Colonic mucosa (tissue), 4 donors: ENCODE measurements at regions not wholly inside any gene's neighbourhood (a gene's known extent, or its start where the extent isn't known, plus 50 kb on each side); places are given as distances from the start of the nearest gene placed in this dataset.
A peak's percentile ranks its signal among the peaks of the same experiment; 100 is the strongest.
"Not testable (repeated sequence)": the region's sequence is repeated elsewhere in the genome, so short reads cannot be mapped to it uniquely, and the experiment has no call there.

Experiments
- DNase-seq: peaks from one replicate; pipeline ENCODE4 v3.0.0-alpha.2; 2020
- H3K27ac ChIP-seq: fragments of 200-600 bp; one replicate; pipeline ENCODE4 v1.8.0; 2021
- H3K27me3 ChIP-seq: fragments of 200-600 bp; one replicate; pipeline ENCODE4 v1.8.0; 2021
- H3K36me3 ChIP-seq: fragments of 200-600 bp; one replicate; pipeline ENCODE4 v1.8.0; 2021
- H3K4me1 ChIP-seq: fragments of 200-600 bp; one replicate; pipeline ENCODE4 v1.8.0; 2021; ENCODE audit warnings: mild to moderate bottlenecking
- H3K4me3 ChIP-seq: fragments of 200-600 bp; one replicate; pipeline ENCODE4 v1.8.0; 2021
- H3K9ac ChIP-seq, 2 donors: one replicate each; pipeline ENCODE4 v1.7.0; 2013; ENCODE audit warnings: control low read depth in 2 of 2, low read depth in 2 of 2, low read length in 2 of 2
- H3K9me3 ChIP-seq: fragments of 200-600 bp; one replicate; pipeline ENCODE4 v1.8.0; 2021
- intact Hi-C: fragments of 100-400 bp; cut with DNase I; formaldehyde crosslinking; loops from one replicate; pipeline ENCODE4 v1.14.1; 2022
- TF ChIP-seq, protein P1 (sequence below): fragments of 200-600 bp; IDR thresholded peaks from one replicate; pipeline ENCODE4 v1.8.0; 2022; ENCODE audit warnings: antibody characterized with exemption, mild to moderate bottlenecking
- donor health status: healthy.
- donor health status: DM: no; HTN: no; CAD: no.
- donor health status: DM: no; HTN: no; CAD: no.

DNA sequence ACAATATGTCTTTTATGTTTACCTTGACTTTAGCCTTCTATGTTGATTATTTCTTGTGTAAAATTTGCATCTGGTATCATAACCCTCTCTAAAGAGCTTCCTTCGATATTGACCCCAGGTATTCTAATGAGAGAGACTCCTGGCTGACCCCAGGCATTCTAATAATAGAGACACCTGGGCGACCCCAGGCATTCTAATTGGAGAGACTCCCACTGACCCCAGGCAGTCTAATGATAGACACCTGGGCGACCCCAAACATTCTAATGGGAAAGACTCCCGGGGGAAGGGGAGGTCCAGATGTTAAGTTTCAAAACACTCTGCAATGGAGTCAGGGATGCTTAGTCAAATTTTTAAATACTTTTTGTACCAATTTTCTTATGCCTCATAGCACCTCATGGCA lies 726.4 kb downstream of the COL12A1 start:
- Histone ChIP-seq H3K4me3 (no peak overlapping the region), H3K27me3 (no peaks in the 10 kb centered on the region), H3K4me1 (no peaks in the 10 kb centered on the region), H3K36me3 (no peaks in the 10 kb centered on the region), H3K27ac (no peak overlapping the region), H3K9ac (no peak overlapping the region), H3K9me3 (no peaks in the 10 kb centered on the region)
- no peak for DNase-seq
- TF ChIP-seq, protein P1, sequence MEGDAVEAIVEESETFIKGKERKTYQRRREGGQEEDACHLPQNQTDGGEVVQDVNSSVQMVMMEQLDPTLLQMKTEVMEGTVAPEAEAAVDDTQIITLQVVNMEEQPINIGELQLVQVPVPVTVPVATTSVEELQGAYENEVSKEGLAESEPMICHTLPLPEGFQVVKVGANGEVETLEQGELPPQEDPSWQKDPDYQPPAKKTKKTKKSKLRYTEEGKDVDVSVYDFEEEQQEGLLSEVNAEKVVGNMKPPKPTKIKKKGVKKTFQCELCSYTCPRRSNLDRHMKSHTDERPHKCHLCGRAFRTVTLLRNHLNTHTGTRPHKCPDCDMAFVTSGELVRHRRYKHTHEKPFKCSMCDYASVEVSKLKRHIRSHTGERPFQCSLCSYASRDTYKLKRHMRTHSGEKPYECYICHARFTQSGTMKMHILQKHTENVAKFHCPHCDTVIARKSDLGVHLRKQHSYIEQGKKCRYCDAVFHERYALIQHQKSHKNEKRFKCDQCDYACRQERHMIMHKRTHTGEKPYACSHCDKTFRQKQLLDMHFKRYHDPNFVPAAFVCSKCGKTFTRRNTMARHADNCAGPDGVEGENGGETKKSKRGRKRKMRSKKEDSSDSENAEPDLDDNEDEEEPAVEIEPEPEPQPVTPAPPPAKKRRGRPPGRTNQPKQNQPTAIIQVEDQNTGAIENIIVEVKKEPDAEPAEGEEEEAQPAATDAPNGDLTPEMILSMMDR = no peak
- intact Hi-C loops = no loop called here

DNA sequence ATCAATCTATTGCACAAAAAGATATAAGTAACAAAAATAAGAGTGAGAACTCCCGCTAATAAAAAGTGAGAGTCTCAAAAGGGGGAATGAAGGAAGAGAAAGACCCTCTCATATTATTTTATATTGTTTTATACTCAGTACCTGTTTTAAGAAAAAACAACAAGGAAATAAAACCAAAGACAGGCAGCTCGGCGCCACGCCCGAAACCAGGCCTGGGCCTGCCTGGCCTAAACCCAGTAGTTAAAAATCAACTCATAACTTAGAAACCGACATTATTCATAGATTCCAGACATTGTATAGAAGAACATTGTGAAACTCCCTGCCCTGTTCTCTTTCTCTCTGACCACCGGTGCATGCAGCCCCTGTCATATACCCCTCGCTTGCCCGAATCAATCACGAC lies 731.8 kb downstream of the COL12A1 start:
- not testable (repeated sequence) for H3K4me1 ChIP-seq

DNA sequence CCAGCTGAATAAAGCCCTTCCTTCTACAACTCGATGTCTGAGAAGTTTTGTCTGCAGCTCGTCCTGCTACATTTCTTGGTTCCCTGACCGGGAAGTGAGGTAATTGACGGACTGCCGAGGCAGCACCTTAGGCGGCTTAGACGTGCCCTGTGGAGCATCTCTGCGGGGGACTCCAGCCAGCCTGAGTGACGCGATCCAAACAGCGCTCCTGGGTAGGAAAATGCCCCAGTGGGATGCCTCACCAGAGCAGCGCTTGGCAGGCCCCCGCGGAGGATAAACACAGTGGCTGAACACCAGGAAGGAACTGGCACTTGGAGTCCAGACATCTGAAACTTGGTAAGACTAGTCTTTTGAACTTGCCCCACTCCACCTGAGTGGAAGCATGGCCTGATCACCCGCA lies 737.3 kb downstream of the COL12A1 start:
- H3K9me3 ChIP-seq, H3K4me3 ChIP-seq: not testable (repeated sequence)

More for the DNA sequence above, 731.8 kb downstream of the COL12A1 start:
- H3K27ac ChIP-seq, H3K9ac ChIP-seq, H3K9me3 ChIP-seq, H3K4me3 ChIP-seq, intact Hi-C loops, H3K27me3 ChIP-seq, H3K36me3 ChIP-seq: not testable (repeated sequence)
- DNase-seq = peak; percentile 25

DNA sequence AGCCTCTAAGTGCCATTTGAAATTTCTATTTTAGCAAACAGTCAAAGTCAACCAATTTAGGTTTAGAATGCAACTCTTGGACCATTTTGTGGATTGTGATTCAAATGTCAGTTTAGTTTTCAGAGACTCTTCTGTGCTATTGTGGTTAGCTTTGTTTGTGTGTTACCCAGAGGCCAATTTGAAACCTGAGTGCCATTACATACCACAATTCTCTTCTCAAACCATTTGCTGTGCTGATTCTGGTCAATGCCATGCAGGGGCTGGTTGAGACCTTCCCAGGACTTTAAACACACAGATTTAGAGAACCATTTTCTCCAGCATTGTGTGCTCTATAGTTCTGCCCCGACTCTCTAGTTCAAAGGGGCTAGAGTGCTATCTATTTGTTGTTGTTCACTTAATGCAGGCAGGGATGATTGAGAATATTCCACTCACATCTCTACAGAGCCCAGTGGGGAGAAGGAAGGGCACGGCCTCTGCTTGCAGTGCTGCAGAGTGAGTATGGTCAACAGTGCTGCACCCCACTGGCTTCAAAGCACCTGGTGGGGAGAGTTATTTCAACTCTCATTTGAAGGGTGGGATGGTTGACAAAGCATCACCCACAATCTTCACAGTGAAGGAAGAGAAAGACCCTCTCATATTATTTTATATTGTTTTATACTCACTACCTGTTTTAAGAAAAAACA lies 738.2 kb downstream of the COL12A1 start:
- H3K9ac ChIP-seq = no peak overlapping the region
- intact Hi-C loops = no loop called here
- TF ChIP-seq, protein P1 = no peak
- no peak overlapping the region for H3K27ac ChIP-seq
- H3K4me3 ChIP-seq = no peak overlapping the region
- H3K4me1 ChIP-seq = no peaks in the 10 kb centered on the region
- no peaks in the 10 kb centered on the region for H3K9me3 ChIP-seq
- no peak for DNase-seq
- no peaks in the 10 kb centered on the region for H3K27me3 ChIP-seq
- no peaks in the 10 kb centered on the region for H3K36me3 ChIP-seq

More for the DNA sequence above, 737.3 kb downstream of the COL12A1 start:
- H3K9ac ChIP-seq, H3K4me1 ChIP-seq, H3K27ac ChIP-seq, H3K36me3 ChIP-seq, H3K27me3 ChIP-seq, intact Hi-C loops, DNase-seq: not testable (repeated sequence)

DNA sequence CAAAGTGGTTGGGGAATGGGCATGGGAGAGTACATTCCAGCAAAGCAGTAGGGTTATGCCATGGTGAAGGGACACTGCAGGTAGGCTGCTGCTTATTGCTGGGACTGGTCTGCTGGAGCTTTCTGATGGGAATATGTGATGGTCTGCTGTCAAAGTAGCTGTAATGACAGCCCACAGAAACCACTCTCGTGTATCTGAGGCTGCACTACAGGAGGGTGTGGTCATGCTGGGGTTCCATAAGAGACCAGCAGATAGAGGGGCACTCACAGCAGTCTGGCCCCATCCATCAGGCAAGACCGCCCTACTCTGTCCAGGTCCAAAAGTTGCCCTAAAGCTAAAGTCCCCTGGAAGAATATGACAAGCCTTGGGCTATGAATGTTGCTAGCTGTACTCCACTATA lies 739.3 kb downstream of the COL12A1 start:
- H3K9ac ChIP-seq = no peak overlapping the region

DNA sequence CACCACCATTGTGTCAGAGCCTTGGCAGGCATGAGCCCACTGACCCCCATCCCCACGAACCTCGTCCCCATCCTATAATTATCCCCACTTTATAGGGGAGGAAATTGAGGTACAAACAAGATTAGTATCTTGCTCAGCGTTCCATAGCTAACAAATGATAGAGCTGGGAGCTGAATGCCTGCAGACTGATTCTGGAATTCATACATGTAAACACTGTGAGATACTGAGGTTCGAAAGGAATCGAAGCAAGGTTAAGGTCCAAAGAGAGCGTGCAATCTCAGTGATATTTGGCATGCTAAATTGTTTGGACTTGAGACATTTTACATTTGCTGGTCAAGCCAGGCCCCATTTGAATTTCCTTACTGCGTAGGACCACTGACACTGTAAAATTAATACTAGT lies 746.6 kb downstream of the COL12A1 start:
- intact Hi-C loops = no loop called here
- no peaks in the 10 kb centered on the region for H3K9me3 ChIP-seq
- DNase-seq = no peak

More for the DNA sequence above, 739.3 kb downstream of the COL12A1 start:
- intact Hi-C loops = no loop called here
- Histone ChIP-seq H3K9me3 (no peaks in the 10 kb centered on the region), H3K4me3 (no peak overlapping the region), H3K4me1 (no peaks in the 10 kb centered on the region), H3K27me3 (no peaks in the 10 kb centered on the region), H3K27ac (no peak overlapping the region), H3K36me3 (no peaks in the 10 kb centered on the region)
- no peak for DNase-seq
- TF ChIP-seq, protein P1 = no peak

More for the DNA sequence above, 746.6 kb downstream of the COL12A1 start:
- Histone ChIP-seq H3K4me3 (no peak overlapping the region), H3K36me3 (no peaks in the 10 kb centered on the region), H3K9ac (no peak overlapping the region), H3K4me1 (no peaks in the 10 kb centered on the region), H3K27me3 (no peaks in the 10 kb centered on the region), H3K27ac (no peak overlapping the region)
- TF ChIP-seq, protein P1 = no peak
